ENCODE measurements at regions not wholly inside any gene's neighbourhood (a gene's known extent, or its start where the extent isn't known, plus 50 kb on each side); places are given as distances from the start of the nearest gene placed in this dataset.

GRCh38 chr2:136233298-136233697 lies 115.3 kb upstream of the CXCR4 start:
- no peak for TF ChIP-seq POLR2A (IDR thresholded peaks at IDR 0.05; ENCODE audit: low read depth, low read length)
- TF ChIP-seq, protein P1, sequence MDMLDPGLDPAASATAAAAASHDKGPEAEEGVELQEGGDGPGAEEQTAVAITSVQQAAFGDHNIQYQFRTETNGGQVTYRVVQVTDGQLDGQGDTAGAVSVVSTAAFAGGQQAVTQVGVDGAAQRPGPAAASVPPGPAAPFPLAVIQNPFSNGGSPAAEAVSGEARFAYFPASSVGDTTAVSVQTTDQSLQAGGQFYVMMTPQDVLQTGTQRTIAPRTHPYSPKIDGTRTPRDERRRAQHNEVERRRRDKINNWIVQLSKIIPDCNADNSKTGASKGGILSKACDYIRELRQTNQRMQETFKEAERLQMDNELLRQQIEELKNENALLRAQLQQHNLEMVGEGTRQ (IDR thresholded peaks at IDR 0.05; ENCODE audit: borderline replicate concordance, low read depth, low read length), result no peak
- TF ChIP-seq LARP7 (IDR thresholded peaks at IDR 0.05), result no peak
- no peak for TF ChIP-seq CTCF (IDR thresholded peaks at IDR 0.05 in 2 of 3, conservative IDR thresholded peaks at IDR 0.05 in 1 of 3; ENCODE audit: control insufficient read depth in 2 of 3, extremely low read depth in 1 of 3, insufficient read depth in 1 of 3, low read depth in 3 of 3, low read length in 3 of 3)
- TF ChIP-seq ZBED1 (IDR thresholded peaks at IDR 0.05; ENCODE audit: borderline replicate concordance), result no peak
- no peak for TF ChIP-seq MYC (IDR thresholded peaks at IDR 0.05; ENCODE audit: insufficient read depth, insufficient read length, insufficient replicate concordance, low read length, severe bottlenecking)
- TF ChIP-seq GABPA (IDR thresholded peaks at IDR 0.05; ENCODE audit: low read depth), result no peak
- TF ChIP-seq CHD1 (IDR thresholded peaks at IDR 0.05; ENCODE audit: low read depth, low read length), result no peak
- TF ChIP-seq HDGF (IDR thresholded peaks at IDR 0.05), result no peak
- no peak for TF ChIP-seq MEF2A (IDR thresholded peaks at IDR 0.05; ENCODE audit: insufficient read depth, low read depth, low read length)
- TF ChIP-seq, protein P2, sequence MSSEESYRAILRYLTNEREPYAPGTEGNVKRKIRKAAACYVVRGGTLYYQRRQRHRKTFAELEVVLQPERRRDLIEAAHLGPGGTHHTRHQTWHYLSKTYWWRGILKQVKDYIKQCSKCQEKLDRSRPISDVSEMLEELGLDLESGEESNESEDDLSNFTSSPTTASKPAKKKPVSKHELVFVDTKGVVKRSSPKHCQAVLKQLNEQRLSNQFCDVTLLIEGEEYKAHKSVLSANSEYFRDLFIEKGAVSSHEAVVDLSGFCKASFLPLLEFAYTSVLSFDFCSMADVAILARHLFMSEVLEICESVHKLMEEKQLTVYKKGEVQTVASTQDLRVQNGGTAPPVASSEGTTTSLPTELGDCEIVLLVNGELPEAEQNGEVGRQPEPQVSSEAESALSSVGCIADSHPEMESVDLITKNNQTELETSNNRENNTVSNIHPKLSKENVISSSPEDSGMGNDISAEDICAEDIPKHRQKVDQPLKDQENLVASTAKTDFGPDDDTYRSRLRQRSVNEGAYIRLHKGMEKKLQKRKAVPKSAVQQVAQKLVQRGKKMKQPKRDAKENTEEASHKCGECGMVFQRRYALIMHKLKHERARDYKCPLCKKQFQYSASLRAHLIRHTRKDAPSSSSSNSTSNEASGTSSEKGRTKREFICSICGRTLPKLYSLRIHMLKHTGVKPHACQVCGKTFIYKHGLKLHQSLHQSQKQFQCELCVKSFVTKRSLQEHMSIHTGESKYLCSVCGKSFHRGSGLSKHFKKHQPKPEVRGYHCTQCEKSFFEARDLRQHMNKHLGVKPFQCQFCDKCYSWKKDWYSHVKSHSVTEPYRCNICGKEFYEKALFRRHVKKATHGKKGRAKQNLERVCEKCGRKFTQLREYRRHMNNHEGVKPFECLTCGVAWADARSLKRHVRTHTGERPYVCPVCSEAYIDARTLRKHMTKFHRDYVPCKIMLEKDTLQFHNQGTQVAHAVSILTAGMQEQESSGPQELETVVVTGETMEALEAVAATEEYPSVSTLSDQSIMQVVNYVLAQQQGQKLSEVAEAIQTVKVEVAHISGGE (CRISPR knock-in tag; IDR thresholded peaks at IDR 0.05), result no peak
- TF ChIP-seq DPF2 (IDR thresholded peaks at IDR 0.05), result no peak
- no peak for TF ChIP-seq EP300 (IDR thresholded peaks at IDR 0.05; ENCODE audit: borderline replicate concordance in 1 of 2, control insufficient read depth in 1 of 2, low read depth in 2 of 2, low read length in 2 of 2)
- TF ChIP-seq MAX (IDR thresholded peaks at IDR 0.05; ENCODE audit: low read depth, low read length), result no peak

Data from GM12878 (cell line).